SIG-M5 treated with dmso at 0.1 percent for 504 hours (cell line): ENCODE measurements at regions not wholly inside any gene's neighbourhood (a gene's known extent, or its start where the extent isn't known, plus 50 kb on each side); places are given as distances from the start of the nearest gene placed in this dataset.

ENCODE experiments used
- DNase-seq: peaks from one replicate; lab custom pipeline; 2025; ENCODE audit not compliant: unreplicated experiment; lab: John Stamatoyannopoulos, UW

DNA sequence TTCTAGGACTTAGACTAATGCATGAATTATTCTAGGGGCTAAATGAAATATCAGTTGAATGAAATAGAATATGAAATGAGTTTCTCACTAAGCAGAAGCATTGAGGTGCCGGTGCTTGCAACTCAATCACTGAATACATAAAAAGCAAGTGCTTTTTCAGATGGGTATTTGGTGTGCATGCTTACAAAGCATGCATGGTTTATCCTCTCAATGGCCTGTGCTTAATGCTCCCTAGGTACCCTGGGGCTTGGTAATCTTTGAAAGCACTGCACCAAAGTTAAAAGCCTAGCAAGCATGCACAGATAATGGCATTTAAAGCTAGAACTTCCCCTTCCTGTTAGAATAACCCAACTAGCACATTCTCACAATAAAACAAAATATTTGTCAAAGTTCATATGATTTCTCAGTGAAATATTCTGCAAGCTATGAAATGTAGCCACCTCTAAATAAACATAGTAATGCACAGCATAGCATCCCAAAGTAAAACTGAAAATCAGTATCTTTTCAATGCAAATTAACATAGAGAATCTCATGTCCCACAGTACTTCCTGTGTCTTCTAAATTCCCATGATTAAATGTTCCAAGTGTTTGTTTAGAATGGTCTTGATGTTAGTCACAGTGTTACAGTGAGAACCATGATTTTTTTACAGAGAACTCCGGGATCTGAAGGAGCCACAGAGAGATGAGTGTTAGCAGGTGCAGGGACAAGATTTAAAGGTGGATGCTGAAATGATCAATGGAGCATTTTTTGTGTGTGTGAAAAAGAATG lies 143.4 kb upstream of the CDH6 start:
- DNase-seq = no peak

DNA sequence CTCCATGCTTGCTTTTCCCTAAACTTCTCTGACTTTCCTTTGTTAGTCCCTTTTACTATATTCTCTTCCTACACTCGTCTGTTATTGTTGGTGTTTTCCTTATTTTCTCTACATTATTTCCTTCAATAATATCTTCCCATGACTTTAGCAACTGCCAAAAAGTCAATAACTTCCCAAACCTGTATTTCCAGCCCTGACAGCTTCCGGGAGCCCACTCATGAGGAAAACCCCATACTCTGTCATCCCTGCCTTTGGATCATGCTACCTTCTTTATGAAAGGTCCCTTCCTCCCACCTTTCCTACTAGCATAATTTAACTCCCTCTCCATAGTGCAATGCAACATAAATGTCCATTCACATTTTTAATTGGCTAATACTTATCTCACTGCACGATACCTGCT lies 144.0 kb upstream of the CDH6 start:
- no peak for DNase-seq

DNA sequence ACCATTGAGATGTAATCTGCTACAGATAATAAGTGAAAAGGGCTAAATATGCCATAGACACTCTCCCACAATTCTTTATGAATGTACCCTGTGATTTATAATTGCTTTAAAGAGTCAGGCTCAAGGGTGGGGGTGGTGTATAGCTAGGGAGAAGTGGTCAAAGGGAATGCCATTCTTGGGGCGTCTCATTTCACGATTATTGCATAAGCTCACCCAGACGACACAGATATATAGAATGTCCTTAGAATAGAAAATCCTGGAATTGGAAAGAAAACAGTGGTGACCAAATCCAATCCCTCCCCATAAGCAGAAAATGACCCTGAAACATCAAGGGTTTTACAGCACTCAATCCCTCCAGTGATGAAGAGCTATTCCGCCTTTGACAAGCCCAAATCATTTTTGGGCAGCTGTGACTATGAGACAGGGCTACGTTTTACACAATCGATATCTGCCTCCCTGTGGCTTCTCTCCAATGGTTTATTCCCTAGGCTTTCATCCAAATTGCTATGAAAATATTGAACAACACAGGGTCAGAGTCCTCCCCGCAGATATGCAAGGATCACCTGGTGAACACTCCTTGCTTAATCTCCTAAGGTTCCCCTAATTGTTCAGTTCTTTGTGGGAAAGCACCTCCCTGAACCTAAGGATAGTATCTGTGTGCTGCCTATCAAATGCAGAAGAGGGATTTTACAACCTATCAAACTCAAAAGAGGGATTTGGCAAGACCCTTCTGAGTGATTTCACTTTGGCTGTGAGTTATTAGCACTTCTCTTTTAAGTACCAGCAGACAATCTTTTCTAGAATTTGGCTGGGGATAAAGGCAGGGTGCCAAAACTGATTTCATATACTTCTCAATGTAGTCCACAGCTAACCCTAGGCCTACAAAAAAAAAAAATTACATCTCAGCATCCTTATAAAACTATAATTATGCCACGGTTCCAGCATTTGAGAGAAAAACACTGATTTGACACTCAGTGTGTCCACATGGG lies 144.9 kb upstream of the CDH6 start:
- DNase-seq = no peak

DNA sequence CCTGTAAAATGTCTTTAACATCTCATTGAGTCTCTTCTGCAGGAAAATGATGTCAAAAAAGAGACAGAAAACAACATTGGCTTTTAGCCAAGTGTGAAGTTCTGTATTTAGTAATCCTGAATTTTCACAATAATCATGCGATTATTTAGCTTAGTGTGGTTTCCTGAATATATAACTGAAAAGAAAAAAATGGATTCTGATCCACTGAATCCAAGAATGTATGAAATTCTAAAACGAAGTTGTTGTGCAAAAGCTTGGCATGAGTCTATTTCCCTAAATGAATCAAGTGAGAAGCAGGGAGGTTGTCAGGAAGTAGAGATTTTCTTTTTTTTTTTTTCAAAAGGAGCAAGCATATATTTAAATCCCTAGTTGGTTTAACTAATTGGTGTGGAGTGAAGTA lies 145.9 kb upstream of the CDH6 start:
- no peak for DNase-seq

DNA sequence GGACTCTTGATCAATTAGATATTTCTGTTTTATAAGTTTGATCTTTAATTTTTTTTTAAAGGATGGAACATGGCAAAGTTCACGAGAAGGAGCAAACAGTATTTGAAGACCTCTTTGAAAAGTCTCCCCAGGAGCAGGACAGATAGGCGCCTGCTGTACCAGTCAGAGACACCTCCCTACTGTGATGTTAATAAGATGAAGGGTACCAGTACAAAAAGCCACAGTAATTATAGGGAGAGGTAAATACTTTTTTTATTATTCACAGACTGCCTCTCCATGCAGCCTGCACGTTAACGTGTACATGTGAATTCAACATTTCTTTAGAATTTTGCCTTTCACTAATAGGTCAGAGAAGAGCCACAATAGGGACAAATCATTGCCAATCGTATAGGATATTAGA lies 146.5 kb upstream of the CDH6 start:
- DNase-seq = no peak

DNA sequence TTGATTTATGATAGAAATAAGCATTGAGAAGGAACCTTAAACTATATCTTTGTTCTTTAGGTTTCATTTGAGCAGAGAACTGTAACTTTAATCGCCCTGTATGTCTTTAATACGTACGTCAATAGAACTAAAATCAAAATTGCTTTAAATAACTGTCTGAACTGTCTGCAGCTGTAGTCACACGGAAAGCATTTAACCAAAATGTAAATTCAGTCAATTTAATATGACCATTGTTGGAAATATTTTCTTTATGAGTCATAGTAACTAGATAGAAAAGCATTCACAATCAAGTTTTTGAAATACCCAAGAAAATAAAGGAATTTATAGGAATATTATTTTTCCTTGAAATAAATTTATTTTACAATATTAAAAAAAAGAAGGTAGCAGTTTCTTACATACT lies 157.1 kb upstream of the CDH6 start:
- DNase-seq = no peak

DNA sequence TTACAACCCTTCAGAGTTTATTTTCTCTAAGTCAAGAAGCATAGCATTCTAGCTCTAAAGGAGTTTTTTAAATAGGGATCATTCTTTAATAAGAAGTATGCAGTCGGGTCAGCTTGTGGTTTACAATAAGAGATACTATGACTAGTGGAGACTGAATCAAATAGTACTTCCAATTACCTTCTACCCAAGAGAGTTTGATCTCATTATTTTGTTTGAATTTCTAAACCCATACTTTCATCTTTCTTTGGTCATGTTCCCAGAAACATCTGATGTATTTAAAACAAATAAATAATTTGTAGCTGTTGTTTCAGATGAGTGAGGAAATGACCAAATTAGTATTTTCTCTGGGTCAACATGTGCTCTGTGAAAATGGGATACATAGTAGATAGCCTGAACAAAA lies 160.2 kb upstream of the CDH6 start:
- DNase-seq = no peak

DNA sequence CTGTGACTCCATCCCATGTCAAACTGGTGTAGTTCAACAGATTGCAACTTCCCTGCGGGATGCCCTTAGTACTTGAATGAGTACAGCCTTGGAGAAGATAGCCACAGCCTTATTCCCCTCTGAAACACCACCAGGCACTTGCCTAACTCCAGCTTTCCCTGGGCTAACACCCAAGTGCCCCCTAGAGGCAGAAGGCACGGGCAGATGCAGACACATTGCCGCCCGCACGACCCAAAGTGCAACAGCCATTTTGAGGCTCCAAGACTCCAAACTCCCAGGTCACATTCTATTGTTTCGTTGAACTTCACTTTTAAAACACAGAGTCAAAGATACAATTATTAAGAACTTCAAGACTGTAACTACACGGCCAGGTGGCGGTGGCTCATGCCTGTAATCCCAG lies 163.6 kb upstream of the CDH6 start:
- DNase-seq = no peak

DNA sequence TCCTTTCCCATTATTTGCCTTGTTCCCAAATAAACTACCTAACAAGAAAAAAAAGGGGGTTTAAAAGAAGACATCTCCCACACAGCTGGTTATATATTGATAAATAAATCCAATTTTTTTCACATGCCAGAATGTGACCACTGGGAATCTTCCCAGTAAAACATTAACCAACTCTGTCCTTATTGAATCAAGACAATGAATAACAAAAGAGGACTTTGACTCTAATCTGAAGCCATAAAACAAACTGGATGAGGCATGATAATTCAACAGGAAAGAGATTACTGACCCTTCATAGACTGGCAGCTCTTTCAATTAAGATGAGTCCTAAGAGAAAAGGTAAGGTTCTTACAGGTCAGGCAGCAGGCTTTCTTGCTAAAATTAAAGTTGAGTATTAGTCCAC lies 165.8 kb upstream of the CDH6 start:
- DNase-seq = no peak

DNA sequence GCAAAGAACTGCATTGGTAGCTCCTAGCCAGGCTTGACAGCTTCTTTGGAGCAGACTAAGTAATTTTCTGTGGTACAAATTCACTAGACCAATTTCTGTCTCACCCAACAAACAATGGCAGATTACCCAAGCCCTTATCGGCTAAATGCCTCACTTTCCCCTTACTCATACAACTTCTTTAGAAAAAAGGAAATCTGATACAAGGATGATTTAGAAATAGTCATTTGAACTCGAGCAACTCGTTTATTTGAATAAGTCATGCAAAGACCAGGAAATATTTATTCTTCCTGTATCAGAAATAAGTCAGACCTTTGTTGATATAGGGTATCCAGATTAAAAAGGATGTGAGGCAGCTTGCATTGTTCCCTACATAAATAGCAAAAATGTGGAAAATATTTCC lies 170.4 kb upstream of the CDH6 start:
- no peak for DNase-seq

DNA sequence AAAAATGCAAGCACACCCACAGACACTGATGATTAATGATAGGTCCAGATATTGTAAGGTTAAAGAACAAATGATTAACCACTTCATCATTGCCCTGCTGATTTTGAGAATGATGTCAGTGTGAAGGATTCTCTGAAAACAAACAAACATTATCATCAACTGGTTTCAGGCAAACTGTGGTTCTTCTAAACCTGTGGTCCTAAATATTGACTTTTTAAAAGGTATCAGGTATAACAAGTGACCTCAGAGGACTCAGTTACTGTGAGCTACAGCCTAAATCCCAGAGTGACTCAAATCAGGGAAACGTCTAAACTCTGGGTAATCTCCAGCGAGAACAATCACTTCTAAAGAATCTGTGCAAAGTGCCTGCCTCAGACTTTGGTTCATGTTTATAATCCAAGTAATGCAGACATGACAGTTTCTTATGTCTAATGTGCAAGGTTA lies 172.3 kb upstream of the CDH6 start:
- no peak for DNase-seq

DNA sequence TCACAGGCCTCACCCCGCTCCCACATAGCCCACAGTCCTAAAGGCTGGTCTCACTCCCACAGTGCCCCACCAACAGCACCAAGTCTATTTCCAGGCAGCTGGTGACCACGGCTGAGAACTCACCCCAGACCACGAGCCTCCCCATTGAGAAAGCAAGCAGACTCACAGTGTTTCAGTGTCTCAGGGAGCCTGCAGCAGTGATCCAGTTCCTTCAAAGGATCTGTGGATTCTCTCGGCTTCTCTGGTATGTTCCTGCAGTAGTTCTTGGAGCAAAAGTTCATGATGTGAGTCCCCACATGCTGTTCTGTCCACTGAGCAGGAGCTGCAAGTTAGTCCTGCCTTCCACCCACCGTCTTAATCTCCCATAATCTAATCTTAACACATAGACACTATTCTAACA lies 185.3 kb upstream of the CDH6 start:
- no peak for DNase-seq

DNA sequence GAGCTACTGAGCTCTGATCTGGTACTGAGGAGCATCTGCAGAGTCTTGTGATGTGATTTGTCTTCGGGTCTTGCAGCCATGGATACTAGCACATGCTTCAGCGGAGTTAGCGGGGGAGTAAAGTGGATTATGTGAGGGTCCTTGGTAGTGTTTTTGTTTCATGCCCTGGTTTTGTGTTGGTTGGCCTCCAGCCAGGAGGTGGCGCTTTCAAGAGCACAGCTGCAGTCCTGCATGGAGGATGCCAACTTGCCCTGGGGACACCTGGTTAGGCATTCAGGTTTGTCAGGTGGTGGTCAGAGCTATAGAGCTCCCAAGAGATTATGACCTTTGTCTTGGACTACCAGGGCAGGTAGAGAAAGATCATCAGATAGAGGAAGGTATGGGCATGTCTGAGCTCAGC lies 185.8 kb upstream of the CDH6 start:
- DNase-seq = no peak

DNA sequence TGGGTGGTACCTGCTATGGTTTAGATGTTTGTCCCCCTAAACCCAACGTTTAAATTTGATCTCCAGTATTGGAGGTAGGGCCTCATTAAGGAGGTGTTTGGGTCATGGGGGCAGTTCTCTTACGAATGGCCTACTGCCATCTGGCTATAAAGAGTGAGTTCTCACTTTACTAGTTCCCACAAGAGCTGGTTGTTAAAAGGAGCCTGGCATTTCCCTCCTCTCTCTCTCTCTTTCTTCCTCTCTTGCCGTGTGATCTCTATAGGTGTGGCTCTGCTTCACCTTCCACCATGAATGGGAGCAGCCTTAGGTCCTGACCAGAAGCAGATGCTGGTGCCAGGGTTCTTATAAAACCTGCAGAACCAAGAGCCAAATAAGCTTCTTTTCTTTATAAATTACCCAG lies 193.2 kb upstream of the CDH6 start:
- DNase-seq = no peak

DNA sequence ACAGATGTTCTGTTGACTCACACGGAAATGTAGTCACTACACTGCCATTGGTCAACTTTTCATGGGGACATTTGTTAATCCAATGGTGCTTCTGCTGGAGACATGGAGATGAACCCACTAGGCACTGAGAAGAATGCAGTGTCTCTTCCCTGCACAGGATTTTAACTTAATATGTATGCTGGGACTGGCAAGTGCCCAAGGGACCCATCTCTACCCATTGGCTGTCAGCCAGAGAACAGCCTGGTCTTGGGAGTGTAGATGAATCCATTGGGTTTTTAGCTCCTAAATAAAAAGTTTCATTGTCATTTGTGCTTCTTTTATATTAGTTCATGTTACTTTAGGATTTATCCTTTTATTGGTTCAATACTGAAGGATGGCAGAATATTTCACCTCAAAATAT lies 195.8 kb upstream of the CDH6 start:
- DNase-seq = no peak

DNA sequence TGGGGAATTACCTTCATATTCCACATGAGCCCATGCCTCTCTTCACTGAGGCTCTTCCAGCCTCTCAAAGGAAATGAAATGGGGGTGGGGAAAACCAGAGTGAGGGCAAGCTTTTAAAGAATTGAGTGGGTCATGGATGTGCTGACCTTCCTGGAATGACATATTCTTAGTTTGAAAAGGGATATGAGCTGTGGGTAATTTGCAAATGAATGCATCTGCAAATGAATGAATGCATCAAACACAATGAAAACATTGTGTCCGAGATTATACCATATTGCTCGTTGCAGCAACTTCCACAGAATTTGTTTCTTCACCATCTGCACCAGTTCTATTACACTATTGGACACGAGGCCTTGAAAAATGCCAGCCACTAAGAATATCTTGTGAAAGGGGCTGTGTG lies 198.6 kb upstream of the CDH6 start:
- DNase-seq = no peak

DNA sequence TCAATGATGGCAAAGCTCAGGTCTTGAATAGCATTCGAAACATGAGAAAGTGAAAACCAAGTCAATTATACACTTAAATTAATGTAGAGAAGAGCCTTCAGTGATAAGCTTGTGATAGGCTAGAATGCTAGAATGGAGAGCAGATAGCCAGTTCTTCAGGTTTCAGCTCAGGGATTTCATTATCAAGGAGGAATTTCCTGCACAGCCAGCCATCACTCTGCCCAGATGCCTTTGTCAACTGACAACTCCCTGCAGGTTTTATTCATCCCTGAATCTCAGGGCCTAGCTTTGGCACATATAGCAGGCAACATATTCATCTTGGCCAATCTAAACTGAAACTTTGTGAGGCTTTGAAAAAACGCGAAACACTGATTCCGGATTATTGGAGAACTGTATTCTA lies 199.3 kb upstream of the CDH6 start:
- DNase-seq = no peak

DNA sequence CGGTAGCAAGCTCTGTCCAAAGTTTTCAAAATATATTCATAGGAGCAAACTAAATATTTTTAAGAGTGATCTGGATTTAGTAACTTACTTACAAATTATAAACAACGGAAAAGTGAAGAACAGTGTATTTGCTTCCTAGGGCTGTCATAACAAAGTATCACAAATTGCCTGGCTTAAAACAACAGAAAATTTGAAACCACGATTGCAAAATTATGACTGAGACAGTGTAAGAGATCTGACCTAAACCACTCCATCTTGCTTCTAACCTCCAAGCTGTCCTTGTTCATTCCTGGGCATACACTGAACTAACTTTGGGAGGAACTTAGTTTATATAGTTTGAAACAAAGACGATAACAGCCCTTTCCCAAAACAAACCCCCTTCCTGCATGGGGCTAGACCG lies 202.0 kb upstream of the CDH6 start:
- no peak for DNase-seq

DNA sequence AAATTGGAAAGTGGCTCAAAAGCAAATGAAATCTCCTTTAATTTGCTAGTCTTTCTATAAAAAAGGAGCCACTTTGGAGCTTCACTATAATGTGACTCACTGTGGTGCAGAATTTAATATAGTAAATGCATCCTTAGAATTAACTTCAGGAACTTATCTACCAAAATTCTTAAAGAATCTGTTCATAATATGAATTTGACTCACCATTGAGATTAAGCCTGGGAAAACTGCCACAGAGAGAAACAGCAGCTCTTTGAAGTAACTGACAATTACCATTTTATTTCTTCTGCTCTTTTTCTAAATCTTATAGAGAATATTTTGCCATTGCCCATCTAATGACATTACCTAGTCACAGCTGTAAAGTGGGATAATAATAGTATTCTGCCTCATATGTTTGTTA lies 211.9 kb upstream of the CDH6 start:
- DNase-seq = no peak

DNA sequence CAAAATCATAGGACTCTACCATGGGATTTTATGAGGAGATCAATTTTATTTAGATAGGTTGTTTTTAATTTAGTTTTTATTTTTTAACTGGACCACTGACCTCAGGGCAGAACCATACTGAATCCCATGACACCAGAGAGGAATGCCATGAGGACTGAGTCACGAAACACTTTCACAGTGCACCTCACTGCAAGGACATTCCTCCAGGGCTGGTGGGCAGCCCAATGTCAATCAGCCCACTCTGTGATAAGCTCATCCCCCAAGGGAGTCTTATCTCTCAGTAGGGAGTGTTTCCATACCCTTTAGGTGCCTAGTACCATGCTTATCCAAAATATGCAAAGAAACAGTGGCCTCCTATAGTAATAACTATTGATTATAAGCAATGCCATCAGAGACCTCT lies 224.5 kb upstream of the CDH6 start:
- no peak for DNase-seq

DNA sequence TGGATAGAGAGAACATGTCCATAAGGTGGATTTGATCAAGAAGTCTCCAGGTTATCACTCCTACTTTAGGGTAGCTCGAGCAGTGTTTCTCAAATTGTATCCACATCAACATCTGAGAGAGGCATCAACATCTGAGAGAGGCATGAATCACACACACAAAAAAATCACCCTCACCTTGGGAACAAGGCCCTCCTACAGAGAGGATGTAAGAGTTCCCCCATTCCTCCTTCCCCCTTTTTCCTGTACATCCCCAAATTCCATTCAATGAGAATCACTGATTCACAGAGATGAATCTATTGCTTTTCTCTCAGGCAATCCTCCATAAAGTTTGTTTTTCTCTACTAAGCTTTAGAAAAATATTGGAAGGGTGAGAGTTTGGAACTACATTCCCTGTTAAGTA lies 233.4 kb upstream of the CDH6 start:
- DNase-seq = no peak

DNA sequence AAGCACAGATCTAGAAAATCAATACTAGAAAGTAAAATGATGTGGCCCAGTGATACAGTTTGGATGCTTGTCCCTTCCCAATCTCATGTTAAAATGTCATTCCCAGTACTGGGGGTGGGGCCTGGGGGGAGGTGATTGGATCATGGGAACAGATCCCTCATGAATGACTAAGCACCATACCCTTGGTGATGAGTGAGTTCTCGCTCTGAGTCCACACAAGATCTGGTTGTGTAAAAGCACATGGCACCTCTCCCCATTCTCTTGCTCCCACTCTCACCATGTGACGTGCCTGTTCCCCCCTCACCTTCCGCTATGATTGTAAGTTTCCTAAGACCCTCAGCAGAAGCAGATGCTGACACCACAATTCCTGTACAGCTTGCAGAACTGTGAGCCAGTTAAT lies 234.2 kb upstream of the CDH6 start:
- DNase-seq = no peak
